Sigmoid colon (tissue), 4 donors: ENCODE measurements at regions not wholly inside any gene's neighbourhood (a gene's known extent, or its start where the extent isn't known, plus 50 kb on each side); places are given as distances from the start of the nearest gene placed in this dataset.

Experiments used
- EP300 ChIP-seq, 4 donors: sonication (generic); formaldehyde crosslinking; IDR thresholded peaks; one replicate each; pipeline ENCODE4 v1.6.1; 2017; ENCODE audit warnings: antibody characterized with exemption in 4 of 4
- POLR2A ChIP-seq, 2 donors: fragments of 450-650 bp; IDR thresholded peaks; one replicate each; pipeline ENCODE4 v1.6.1; 2016; ENCODE audit warnings: antibody characterized with exemption in 2 of 2, mild to moderate bottlenecking in 2 of 2, moderate library complexity in 2 of 2
- POLR2AphosphoS5 ChIP-seq, 4 donors: sonication (generic); formaldehyde crosslinking; IDR thresholded peaks; one replicate each; pipeline ENCODE4 v1.6.1; 2017; ENCODE audit warnings: antibody characterized with exemption in 4 of 4
- TF ChIP-seq, protein P1 (sequence below), 4 experiments: fragments of 450-650 bp in 3 of 4; fragments of 200-600 bp in 1 of 4; IDR thresholded peaks; one replicate each; pipeline ENCODE4 v1.5.1; 2016 to 2019; ENCODE audit warnings: antibody characterized with exemption in 4 of 4, mild to moderate bottlenecking in 3 of 4, moderate library complexity in 2 of 4

- TF ChIP-seq POLR2A (IDR thresholded peaks at IDR 0.05) (no peak), EP300 (IDR thresholded peaks at IDR 0.05) (no peak), POLR2AphosphoS5 (IDR thresholded peaks at IDR 0.05) (no peak)
- TF ChIP-seq, protein P1, sequence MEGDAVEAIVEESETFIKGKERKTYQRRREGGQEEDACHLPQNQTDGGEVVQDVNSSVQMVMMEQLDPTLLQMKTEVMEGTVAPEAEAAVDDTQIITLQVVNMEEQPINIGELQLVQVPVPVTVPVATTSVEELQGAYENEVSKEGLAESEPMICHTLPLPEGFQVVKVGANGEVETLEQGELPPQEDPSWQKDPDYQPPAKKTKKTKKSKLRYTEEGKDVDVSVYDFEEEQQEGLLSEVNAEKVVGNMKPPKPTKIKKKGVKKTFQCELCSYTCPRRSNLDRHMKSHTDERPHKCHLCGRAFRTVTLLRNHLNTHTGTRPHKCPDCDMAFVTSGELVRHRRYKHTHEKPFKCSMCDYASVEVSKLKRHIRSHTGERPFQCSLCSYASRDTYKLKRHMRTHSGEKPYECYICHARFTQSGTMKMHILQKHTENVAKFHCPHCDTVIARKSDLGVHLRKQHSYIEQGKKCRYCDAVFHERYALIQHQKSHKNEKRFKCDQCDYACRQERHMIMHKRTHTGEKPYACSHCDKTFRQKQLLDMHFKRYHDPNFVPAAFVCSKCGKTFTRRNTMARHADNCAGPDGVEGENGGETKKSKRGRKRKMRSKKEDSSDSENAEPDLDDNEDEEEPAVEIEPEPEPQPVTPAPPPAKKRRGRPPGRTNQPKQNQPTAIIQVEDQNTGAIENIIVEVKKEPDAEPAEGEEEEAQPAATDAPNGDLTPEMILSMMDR (IDR thresholded peaks at IDR 0.05) = no peak
These were observed 130.8 kb upstream of the PPP1R26 start for GRCh38 chr9:135348788-135349150.
